ENCODE measurements at regions not wholly inside any gene's neighbourhood (a gene's known extent, or its start where the extent isn't known, plus 50 kb on each side); places are given as distances from the start of the nearest gene placed in this dataset.
"Not testable (repeated sequence)": the region's sequence is repeated elsewhere in the genome, so short reads cannot be mapped to it uniquely, and the experiment has no call there.

- not testable (repeated sequence) for TF ChIP-seq CTCF (IDR thresholded peaks at IDR 0.05; ENCODE audit: low read length); EZH2 (optimal IDR thresholded peaks at IDR 0.05; ENCODE audit: low read depth, low read length); EZH2phosphoT487 (IDR thresholded peaks at IDR 0.05; ENCODE audit: low read length)
Measured at GRCh38 chr9:80970377-80970776, 719.0 kb downstream of the TLE1 start.
